GM19455 (cell line): ENCODE measurements at regions not wholly inside any gene's neighbourhood (a gene's known extent, or its start where the extent isn't known, plus 50 kb on each side); places are given as distances from the start of the nearest gene placed in this dataset.

Experiments
- ATAC-seq: cut with Tn5 transposase; IDR thresholded peaks from one replicate; pipeline ENCODE4 v1.9.1; 2021; ENCODE audit not compliant: unreplicated experiment

DNA sequence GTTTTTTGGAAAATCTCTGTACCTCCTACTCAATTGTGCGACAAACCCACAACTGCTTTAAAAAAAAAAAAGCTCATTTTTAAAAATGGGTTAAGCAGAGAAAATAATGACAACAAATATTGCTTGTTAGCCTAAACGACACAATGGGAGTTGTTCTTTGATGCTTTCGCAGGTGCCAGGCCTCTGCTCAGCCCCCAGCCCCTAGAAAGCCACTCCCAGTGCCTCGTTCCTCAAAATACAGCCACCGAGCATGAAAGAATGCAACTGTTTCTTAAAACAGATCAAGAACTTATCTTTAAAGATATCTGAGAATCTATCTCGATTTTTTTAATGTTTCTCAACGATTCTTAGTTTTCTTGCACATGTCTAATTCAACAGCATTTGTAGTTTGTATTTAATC lies 85.2 kb upstream of the PFKP start:
- no peak for ATAC-seq

DNA sequence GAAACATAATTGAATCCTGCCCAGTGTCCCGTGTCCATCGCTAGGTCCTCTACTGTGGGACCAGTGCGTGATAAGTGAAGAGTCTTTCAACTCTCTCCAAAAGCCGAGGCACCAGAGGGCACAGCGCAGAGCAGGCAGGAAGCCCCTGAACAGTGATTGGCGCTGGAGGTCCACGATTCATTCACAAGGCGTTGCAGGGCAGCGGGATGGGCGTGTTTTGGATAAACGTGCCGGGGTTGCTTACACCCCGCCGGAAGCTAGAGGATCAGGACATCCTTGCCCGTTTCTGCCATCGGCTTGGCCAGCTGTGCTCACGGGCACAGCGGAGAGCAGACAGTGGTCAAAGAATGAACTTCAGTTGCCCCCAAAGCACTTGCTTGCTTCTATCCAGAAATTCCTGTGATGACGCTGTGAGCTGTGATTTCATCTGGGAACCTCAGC lies 86.0 kb upstream of the PFKP start:
- ATAC-seq: no peak

DNA sequence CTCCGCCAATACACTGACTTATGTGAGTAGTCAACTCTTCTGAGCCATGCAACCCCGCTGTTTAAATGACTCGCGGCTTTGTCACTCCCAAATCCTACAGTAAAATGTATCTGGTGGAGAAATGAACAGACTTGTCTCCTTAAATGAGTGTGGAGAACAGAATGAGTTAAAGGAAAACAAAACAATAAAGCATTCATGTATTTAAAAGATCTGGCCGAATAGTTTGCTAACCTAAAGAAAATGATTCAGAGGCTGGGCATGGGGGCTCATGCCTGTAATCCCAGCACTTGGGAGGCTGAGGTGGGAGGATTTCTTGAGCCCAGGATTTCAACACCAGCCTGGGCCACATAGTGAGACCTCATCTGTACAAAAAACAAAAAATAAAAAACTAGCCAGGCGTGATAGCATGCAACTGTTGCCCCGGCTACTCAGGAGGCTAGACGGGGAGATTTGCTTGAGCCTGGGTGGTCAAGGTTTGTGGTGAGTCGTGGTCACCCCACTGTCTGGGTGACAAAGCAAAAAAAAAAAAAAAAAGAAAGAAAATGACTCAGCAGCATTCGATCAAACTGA lies 86.5 kb upstream of the PFKP start:
- ATAC-seq: no peak

DNA sequence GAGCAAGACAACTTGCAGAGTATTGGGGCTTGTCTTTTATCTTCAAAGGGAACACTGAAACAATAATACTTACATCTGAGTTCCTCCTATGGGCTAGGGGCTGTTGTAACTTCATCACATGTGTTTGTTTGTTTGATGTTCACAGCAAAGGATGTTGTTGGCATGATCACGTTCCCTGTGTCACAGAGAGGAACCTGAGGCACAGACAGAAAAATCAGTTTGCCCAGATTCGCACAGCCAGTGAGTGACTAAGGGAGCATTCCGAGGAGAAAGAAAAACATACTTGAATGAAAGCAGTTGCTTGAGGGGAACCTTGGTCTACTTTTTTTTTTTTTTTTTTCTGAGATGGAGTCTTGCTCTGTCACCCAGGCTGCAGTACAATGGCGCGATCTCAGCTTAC lies 87.2 kb upstream of the PFKP start:
- ATAC-seq: no peak

DNA sequence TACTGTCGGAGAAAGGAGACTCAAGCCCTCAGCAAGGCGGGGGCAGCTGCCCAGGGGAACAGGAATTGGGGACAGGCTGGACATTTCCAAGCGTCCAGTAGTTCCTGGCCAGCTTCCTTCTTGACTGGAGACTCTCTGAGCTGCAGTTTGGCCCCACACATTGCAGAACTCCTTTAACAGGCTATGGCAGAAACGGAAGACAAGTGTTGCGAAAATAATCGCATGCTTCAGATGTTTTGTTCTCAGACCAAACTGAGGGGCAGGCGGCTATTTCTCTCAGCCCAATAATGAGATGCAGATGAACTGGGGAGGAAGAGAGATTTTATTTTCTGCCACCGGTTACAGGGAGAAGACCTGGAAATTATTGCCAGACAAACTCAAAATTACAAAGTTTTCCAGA lies 88.0 kb upstream of the PFKP start:
- no peak for ATAC-seq

DNA sequence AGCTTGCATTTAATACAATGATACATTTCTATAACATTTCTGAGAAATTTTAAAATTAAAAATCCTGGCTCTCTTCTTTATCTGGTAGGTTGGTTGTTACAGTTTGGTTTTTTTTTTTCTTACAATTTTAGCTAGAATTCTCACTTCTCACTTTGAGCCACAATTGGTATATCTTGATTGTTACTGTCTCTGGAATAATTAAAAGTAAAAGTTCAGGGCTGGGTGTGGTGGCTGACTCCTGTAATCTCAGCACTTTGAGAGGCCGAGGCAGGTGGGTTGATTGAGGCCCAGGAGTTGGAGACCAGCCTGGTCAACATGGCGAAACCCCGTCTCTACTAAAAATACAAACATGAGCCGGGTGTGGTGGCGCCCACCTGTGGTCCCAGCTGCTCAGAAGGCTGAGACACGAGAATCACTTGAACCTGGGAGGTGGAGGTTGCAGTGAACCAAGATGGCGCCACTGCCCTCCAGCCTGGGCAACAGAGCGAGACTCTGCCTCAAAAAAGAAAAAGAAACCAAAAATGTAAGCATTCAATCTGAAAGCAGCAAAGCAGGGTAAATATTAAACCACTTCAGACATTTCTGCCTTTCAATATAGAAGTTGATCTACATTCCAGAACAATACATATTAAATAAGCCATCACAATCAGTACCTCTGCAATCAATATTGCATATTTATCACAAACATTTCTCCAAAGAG lies 88.6 kb upstream of the PFKP start:
- no peak for ATAC-seq

DNA sequence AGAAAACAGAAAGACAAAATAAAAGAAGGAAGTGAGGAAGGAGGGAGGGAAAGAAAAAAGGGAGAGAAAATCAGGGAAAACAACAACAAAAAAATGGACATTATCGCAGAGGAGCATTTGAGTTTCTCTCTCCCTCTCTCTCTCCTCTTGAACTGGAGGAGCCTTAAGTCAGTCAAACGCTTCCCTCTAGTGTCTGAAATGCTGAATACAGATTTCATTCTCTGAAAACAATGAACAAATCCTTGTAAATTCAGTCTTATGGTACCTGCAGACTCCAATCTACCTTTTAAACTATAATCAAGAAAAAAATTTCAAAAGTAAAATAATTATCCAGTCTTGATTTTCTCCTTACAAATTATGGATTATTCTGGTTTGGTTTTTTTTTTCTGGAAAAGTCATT lies 89.2 kb upstream of the PFKP start:
- no peak for ATAC-seq

DNA sequence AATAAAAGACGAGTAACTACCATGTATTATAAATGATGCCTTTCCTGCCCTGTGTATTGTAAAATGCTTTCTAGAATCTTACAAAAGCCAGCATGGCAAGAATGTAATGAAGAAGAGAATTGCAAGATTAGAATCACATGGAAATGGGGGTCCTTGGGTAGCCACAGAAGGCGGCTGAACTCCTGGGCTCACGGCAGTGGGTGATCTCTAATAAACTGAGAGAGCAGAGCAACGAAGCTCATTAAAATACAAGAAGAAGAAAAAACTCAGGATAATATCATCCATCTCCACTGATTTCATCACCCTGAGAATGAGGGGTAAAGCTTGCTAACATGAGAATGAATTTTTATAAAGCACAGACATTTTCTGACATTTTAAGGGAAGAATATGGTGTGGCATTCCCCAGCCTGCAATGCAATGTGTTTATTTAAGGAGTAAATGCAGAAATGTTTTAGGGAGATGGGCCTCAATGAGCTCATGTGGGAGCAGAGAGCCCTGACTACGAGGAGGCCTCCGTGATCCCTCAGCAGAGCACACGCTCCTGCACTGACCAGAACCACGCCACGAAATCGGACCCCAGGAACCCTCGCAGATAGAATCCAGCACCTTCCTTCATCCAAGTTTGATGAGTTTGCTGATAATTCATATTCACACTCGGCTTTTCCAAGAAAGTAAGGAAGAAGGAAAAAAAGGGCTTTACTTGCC lies 92.7 kb upstream of the PFKP start:
- no peak for ATAC-seq

DNA sequence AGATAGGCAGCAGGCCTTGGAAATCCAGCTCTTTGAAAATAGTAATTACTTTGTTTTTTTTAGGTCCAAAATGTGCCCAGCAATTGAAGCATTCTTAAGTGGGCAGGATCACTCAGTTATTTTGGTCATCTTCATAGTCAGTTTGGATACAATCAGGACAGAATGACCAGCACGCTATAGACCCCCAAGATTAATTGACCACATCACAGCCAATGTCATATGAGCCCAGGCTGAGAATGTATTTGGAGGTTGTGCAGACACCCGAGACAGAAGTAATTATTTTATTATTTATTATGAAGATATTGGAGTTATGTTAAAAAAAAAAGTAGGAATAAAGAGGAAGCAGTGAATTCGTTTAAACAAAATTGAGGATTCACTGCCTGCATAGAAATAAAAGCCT lies 93.3 kb upstream of the PFKP start:
- no peak for ATAC-seq

DNA sequence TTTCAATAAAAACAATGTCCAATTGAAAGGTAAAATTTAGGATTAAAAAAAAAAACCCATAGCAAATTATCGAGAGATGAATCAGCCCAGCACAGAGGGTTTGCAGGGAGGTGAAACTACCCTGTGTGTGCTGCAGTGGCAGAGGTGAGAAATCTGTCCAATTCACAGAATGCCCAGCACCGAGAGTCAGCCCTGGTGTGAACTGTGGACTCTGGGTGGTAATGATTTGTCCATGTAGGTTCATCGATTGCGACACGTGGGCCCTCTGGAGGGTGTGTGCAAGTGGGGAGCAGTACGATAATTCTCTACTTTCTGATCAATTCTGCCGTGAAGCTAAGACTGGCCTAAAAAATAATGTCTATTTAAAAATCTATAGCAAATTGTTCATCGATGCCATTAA lies 94.5 kb upstream of the PFKP start:
- no peak for ATAC-seq

DNA sequence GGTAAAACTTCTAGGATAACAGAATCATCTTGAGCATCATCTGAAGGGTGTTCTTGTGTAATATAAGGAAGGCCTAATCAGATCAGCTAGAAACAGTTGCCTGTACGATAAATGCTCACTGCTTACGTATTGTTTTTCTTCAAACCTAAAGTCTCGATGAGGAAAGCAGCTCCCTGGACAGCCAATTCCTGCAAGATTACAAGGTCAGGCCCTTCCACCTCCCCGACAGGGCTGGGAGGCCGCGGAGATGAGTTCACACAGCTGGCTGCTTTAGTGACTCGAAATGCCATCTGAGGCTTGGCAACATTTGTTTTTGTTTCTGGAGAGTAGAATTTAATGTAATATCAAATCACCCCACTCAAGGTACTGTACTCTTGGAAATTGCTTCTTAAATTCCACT lies 95.1 kb upstream of the PFKP start:
- ATAC-seq: no peak

DNA sequence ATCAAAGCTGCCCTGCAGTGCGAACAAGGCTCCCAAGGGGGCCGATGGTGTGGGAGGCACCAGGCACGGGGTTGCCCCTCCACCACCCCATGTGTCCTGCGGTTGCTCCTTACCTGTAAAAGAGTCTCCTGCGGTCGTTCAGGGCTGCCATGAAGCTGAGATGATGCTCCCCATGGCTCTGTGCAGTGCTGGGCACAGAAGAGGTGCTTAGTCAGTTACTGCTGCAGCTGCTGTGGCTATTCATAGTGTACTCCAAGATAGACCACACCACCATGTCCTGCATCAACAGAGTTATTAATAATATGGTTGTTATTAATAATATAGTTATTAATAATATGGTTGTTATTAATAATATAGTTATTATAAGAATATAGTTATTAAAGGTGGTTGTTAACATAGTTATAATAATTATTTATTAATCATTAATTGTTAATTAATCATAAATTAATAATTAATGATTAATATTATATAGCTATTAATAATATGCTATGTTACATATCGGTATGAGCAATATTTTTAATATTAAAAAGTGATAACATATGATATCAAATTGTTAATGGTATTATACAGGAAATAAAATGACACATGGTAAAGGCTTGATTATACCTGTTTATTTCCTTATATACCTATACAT lies 97.0 kb upstream of the PFKP start:
- no peak for ATAC-seq

DNA sequence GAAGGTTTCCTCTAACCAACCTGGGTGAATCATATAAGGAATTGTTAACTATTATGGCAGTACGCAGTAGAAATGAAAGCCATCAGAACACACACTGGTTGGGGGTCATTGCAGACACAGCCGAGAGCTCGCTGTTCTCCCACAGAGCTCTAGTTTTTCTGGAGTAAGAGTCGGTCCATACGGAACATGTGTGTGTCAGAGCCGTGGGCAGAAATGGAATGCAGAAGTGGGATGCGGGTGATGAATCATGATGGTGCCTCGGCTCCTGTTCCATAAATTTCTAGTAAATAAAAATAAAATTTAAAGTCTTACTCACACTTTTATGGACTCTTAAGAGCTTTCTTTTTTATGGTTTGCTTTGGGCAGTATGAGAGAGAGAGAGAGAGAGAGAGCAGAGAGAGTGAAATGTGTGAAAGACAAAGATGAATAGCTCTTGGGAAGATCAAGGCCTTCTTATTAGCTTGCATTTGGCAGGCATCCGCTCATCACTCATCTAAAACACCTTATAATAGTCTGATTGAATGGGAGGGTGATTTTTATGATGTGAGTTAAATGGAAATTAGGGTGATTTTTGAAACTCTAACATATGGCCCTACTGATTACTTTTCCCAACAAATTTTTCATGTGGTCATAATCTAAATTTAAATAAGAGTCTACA lies 98.8 kb upstream of the PFKP start:
- ATAC-seq: no peak

DNA sequence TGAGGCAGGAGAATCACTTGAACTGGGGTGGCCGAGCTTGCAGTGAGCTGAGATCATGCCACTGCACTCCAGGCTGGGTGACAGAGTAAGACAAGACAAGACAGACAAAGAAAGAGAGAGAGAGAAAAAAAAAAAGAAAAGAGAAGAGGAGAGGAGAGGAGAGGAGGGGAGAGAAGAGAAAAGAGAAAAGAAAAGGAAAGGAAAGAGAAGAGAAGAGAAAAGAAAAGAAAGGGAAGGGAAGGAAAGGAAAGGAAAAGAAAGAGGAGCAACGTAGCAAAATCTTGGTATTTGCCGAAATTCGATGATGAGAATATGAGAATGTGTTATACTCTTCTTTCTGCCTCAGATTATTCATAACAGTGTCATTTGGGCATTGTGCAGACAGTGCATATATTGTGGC lies 101.2 kb upstream of the PFKP start:
- no peak for ATAC-seq

DNA sequence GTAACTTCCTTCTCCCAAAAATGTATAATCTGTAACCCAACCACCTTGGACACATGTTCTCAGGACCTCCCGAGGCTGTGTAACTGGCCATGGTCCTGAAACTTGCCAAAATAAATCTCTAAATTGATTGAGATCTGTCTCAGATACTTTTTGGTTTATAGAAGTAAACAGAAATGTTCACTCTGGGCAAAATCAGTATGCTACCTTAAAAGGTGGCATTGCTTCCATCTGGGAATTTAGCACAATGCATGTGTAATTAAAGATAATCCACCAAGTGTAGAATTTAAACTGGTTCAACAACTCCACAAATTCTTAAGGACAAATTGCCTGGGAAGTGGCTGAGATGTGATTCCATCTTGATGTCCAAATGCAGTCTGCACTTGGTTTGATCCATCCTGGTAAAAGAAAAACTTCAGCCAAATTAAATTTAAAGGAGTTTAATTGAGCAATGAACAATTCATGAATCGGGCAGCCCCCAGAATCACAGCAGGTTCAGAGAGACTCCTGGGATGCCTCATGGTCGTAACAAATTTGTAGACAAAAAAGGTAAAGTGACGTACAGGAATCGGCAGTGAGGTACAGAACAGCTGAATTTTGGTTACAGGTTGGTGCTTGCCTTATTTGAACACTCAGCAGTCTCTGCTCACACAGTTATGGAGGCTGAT lies 102.6 kb upstream of the PFKP start:
- no peak for ATAC-seq

DNA sequence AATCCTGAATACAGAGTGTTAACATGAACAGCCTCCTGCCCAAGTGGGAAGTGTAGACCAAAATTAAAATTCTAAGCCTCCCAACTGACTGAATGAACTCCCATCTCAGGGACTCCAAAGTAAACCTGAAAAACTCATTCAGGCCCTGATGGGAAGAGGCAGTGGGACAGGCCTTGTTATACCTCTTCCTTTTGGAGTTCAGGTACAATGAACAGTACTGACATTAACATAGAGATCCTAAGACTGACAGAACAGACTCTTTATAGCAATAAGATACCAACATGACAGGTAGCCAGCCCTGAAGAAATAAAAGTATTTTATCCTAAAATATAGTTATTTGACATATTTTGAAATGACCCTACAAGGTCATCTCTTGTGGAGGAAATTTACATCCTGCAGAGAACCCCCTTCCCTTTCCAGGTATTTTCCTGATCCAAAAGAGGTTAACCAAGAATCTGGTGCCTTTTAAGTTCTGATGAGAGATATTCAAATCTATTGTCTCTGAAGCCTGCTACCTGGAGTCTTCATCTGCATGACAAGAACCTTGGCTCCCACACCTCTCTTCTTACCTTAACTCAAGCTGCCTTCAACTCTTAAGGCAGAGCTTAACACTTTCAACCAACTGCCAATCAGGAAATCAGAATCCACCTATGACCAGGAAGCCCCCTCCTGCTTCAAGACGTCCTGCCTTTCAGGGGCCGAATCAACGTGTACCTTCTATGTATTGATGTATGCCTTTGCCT lies 103.3 kb upstream of the PFKP start:
- ATAC-seq: no peak

DNA sequence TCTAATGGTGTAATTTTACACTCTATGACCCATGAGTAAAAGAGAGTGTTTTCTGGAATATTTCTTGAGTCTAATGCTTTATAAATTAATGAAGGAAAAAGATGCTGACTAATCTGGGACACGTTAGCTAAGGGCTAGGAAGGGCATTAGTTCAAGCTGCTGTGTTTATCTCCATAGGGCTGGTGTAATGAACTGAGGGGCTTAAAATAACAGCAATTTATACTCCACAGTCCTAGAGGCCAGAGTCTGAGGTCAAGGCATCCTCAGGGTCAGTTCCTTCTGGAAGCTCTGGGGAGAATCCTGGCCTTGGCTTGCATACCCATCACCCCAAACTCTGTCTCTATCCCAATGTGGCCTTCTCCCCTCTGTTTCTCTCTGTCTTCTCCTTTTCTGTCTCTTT lies 105.2 kb upstream of the PFKP start:
- ATAC-seq: no peak

DNA sequence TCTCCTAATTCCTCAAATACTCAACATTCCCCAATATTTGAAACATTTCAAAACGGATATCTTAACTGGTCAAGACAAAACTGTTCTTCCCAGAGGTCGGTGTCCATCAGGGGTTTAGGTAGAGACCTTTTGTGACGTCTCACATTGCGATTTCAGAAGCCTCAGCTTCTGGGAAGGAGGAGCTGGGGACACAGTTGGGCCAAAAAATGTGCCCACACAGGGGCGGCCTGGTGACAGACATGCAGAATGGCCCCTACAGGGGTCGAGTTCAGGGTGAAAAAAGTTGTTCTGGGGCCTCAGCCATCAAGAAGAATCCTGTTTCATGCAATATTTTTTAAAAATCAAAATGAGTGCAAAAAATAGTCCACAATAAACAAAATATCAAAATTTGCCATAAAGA lies 108.7 kb upstream of the PFKP start:
- no peak for ATAC-seq

DNA sequence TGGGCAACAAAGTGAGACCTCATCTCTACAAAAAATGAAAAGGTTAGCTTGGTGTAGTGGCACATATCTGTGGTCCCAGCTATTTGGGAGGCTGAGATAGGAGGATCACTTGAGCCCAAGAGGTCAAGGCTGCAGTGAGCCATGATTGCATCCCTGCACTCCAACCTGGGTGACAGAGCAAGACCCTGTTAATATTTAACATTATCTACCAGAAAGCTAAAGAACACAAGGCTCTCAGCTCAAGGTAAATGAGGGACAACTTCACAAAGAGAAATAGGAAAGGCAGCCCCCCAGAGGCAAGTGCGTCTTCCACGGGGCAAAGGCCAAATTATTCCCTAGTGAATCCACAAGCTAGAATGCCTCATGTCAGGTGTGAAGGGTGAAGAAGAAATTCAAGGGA lies 109.6 kb upstream of the PFKP start:
- no peak for ATAC-seq

DNA sequence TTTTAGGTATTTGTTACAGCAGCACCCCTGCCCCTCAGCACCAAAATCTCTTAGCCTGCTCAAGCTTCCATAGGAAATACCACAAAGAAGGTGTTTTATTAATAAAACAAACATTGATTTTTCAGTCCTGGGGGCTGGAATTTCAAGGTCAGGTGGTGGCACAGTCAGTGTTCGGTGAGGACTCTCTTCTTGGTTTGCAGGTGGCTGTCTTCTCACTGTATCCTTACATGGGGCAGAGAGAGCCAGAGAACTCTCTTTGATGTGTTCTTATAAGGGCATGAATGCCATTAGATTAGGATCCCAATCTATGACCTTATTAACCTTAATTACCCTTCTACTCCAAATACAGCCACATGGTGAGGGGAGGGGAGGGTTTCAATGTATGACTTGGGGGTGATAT lies 112.3 kb upstream of the PFKP start:
- no peak for ATAC-seq
